GM23248 (cell line): ENCODE measurements at regions not wholly inside any gene's neighbourhood (a gene's known extent, or its start where the extent isn't known, plus 50 kb on each side); places are given as distances from the start of the nearest gene placed in this dataset.

Experiments used
- EZH2 ChIP-seq: fragments of 200-600 bp; sonication (generic); IDR thresholded peaks from 2 replicates; pipeline ENCODE4 v1.6.1; 2018; ENCODE audit warnings: antibody characterized with exemption, mild to moderate bottlenecking; ENCODE audit not compliant: insufficient read depth, poor library complexity, severe bottlenecking
- EZH2phosphoT487 ChIP-seq: fragments of 200-600 bp; sonication (generic); IDR thresholded peaks from 2 replicates; pipeline ENCODE4 v1.6.1; 2018; ENCODE audit warnings: antibody characterized with exemption, moderate library complexity, mild to moderate bottlenecking, low read depth; ENCODE audit not compliant: insufficient read depth

DNA sequence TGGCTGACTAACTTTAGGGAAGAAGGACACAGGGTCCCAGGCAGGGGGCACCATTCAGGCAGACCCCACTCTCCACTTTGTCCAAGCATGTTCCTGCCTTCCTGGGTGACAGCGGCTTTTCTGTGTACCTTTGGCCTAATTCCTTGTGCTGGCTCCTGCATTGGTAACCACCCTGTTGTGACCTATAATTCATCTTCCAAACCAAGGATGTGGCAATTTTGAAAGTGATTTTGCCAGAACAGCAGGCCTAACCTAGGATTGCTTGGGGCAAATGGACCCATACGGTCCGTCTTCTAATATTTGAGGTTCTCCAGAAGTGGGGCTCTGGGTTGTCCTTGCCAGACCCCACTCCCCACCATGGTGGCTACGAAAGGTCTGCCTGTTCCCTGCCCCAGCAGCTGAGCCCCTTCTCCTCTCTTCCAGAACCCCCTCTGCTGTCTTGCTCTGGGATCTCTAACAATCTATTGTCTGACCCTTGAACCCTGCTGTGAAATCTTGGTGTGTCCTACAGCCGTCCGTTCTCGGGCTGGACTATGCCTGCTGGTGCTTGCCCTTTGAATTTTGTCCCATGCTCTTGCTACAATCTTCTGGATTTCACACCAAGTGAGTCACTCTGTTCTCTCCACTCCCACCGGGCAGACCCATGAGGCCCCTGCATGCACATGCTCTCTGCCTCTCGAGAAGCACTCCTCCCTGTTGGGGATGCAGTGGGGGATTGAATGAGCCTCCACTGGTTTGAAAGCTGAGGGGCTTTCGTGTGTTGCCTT lies 316.0 kb downstream of the CXCL12 start:
- TF ChIP-seq EZH2phosphoT487 (no peak), EZH2 (no peak)
